NCI-H524 (cell line): ENCODE measurements at regions not wholly inside any gene's neighbourhood (a gene's known extent, or its start where the extent isn't known, plus 50 kb on each side); places are given as distances from the start of the nearest gene placed in this dataset.

ENCODE experiments used
- DNase-seq, 2 experiments: peaks; one replicate each; lab custom pipeline; 2025; lab: John Stamatoyannopoulos, UW

DNA sequence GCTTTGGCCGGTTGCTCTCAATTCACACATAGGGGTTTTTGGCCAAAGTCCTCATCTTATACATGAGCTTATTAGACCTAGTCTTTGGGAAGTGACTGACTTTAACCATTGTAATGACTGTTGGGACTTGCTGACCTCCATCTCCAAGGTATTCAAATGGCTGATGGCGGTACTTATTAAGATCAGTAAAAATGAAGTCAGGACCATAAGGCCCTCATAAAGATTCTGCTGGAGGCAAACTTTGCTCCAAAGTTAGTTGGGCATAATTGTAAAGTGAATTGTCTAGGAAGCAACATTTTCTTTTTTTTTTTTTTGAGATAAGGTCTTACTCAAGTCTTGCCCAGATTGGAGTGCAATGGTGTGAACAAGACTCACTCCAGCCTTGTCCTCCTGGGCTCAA lies 76.3 kb upstream of the MKLN1 start:
- no peak for DNase-seq

GRCh38 chr7:131252976-131253375 lies 74.7 kb upstream of the MKLN1 start:
- DNase-seq: no peak

DNA sequence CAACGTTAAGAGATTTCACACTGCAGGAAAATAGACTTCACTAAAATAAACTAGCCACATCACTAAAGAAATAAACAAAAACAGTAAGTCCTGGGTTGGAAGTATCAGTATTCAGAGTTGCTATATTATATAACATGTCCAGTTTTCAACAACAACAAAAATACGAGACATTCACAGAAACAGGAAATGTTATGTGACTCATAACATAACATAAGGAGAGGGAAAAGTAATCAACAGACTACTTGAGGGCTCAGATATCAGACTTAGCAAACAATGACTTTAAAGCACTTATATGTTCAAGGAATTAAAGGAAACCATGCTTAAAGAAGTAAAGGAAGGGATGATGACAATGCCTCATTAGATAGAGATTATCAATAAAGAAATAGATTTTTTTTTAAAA lies 73.5 kb upstream of the MKLN1 start:
- no peak for DNase-seq

DNA sequence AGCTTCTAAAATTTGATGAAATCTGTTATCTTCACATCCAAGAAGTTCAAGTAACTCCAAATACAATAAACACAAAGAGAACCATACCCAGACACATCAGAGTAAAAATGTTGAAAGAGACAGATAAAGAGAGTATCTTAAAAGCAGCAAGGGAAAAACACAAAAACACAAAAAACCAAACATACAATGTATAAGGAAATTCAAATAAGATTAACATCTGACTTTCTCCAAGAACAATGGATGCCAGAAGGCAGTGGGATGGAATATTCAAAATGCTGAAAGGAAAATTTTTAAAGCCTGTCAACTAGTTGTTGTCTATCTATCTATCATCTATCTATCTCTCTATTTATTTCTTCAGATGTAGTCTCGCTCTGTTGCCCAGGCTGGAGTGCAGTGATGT lies 72.4 kb upstream of the MKLN1 start:
- no peak for DNase-seq

DNA sequence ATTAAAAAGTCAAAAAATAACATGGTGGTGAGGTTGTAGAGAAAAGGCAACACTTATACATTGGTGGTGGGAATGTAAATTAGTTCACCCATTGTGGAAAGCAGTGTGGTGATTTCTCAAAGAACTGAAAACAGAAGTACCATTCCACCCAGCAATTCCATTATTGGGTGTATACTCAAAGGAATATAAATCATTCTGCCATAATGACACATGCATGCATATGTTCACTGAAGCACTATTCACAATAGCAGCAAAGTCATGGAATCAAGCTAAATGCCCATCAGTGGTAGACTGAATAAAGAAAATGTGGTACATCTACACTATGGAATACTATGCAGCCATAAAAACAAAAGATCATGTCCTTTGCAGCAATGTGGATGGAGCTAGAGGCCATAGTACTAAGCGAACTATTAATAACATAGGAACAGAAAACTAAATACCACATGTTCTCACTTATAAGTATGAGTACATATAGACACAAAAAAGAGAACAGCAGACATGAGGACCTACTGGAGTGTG lies 66.1 kb upstream of the MKLN1 start:
- no peak for DNase-seq

DNA sequence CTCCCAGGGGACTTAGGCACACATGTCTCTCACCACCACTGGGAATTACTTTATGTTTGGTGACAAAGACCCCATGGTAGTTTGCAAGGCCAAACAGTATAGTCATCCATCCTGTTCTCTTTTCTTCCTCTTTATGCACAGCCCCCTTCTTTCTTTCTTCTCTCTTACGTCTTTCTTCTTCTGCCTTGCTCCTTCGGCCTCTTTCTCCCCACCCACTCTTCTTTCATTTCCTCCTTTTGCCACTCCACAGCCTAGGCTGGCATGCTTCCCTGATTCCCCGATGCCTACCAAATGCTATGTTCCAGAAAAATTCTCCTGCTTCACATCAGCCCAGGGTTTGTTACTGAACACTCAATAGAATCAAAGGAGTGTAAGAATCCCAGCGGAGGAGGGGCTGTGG lies 62.4 kb upstream of the MKLN1 start:
- DNase-seq: no peak

DNA sequence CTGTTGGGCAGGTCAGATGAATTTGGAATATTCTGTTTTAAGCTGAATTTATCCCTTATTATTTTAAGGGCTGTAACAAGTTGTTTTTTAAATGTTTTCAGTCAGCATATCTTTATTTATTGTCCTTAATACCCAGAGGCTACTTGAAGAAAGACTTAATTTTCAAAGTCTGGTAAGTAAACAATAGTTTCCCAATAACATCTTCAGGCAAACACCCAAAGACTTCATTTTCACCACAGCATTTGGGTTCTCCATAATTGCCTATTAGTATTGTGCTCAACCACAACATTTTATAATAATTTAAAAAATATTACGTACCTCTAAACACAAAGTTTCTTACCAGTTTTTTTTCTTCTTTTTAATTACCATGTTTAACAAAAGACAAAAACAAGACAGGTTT lies 60.0 kb upstream of the MKLN1 start:
- no peak for DNase-seq

- DNase-seq: no peak
These were observed 58.8 kb upstream of the MKLN1 start for GRCh38 chr7:131268906-131269305.

- DNase-seq: no peak
These were observed 55.6 kb upstream of the MKLN1 start for GRCh38 chr7:131272086-131272485.

GRCh38 chr7:131274986-131275385 lies 52.7 kb upstream of the MKLN1 start:
- no peak for DNase-seq

GRCh38 chr7:131276190-131276589 lies 51.5 kb upstream of the MKLN1 start:
- DNase-seq: no peak

GRCh38 chr7:131276748-131277147 lies 50.9 kb upstream of the MKLN1 start:
- no peak for DNase-seq
